Hepatocyte (in vitro differentiated cells): ENCODE measurements at regions not wholly inside any gene's neighbourhood (a gene's known extent, or its start where the extent isn't known, plus 50 kb on each side); places are given as distances from the start of the nearest gene placed in this dataset.

Experiments
- CTCF ChIP-seq: fragments of 200-600 bp; sonication (generic); IDR thresholded peaks from 2 replicates; pipeline ENCODE4 v1.5.1; 2016; ENCODE audit warnings: antibody characterized with exemption, mild to moderate bottlenecking; ENCODE audit not compliant: poor library complexity
- EZH2 ChIP-seq: fragments of 200-600 bp; sonication (generic); IDR thresholded peaks from 2 replicates; pipeline ENCODE4 v1.6.1; 2016; ENCODE audit warnings: antibody characterized with exemption, mild to moderate bottlenecking, borderline replicate concordance

- TF ChIP-seq CTCF (no peak), EZH2 (no peak)
Measured at GRCh38 chr3:16085410-16085809, 89.1 kb upstream of the GALNT15 start.
